SIG-M5 (cell line): ENCODE measurements at regions not wholly inside any gene's neighbourhood (a gene's known extent, or its start where the extent isn't known, plus 50 kb on each side); places are given as distances from the start of the nearest gene placed in this dataset.

ENCODE experiments used
- DNase-seq: peaks from one replicate; lab custom pipeline; 2025; lab: John Stamatoyannopoulos, UW

DNA sequence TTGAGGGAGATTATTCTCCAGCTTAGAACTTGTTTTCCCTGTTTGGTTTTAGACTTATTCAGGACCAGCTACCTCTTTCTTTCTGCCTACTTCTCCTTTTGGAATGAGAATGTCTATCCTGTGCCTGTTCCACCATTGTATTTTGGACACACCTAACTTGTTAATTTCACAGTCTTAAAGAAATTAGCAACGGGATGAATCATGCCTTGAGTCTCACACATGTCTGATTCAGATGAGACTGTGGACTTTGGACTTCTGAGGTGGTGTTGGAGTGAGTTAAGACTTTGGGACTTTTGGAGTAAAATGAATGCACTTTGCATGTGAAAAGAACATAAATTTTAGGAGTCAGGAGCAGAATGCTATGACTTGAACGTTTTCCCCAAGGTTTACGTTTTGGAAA, 581.4 kb downstream of the CDH11 start:
- DNase-seq = no peak

DNA sequence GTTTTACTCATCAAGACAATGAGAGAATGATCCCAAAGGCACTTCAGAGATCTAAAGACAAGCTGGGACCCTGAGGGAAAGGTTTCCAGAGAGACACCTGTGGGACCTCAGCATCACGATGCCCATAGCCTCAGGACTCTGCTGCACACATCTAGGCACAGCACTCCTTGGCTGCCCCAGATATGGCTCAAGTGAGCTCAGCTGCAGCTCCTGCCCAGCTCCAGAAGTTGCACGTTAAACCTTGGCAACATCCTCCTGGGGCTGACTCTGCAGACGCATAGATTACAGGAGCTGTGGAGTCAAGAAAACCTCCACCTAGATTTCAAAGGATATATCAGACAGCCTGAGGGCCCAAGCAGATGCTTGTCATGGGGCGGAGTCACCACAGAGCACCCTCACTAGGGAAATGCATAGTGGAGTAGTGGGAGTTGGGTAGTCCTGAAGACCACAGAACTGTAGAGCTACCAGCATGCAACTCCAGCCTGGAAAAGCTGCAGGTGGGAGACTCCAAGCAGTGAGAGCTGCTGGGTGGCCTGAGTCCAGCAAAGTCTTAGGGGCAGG, 582.0 kb downstream of the CDH11 start:
- no peak for DNase-seq

DNA sequence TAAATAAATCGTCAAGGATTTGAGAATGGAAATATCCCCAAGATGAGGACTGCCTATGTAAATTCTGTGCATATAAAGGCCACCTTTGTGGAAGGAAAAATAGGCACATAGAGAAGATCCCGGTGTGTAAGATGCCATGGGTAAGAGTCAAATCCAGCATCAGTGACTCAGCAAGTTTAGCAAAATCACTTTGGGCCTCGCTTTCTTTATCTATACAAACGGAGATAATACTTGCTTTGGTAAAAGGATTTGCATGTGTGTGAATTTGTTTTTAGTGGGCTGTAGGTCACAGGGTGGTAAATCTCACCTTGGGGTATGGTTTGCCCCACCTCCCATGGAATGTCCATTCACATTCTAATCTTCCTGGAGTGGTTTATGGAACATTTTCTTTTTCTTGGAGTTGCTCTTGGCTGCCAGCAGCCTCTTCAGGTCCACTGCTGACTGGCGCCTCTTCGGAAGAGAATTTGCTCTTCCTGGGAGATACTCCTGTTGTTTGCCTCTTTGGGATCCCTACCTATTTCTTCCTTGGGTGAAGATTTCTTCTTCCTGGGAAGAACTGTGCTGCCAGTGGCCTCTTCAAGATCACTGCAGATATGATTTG, 587.6 kb downstream of the CDH11 start:
- DNase-seq = no peak

DNA sequence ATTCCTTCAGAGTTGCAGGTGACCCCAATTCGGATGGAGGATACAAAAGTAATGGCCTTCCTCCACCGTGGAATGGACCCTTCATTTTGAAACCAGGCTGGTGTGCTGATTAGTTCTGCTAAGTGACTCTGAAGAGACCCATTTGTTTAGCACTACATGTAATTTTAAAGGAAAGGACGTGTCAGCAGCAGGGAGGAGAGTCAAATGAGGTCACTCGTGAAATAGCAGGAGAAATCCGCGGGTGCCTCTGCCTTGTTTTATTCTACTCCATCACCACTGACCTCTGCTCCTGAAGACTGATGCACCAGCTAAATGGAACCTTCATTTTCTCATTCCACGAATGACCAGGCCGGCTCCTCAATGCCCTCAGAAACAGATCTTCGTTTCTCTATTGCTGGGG, 589.2 kb downstream of the CDH11 start:
- no peak for DNase-seq

DNA sequence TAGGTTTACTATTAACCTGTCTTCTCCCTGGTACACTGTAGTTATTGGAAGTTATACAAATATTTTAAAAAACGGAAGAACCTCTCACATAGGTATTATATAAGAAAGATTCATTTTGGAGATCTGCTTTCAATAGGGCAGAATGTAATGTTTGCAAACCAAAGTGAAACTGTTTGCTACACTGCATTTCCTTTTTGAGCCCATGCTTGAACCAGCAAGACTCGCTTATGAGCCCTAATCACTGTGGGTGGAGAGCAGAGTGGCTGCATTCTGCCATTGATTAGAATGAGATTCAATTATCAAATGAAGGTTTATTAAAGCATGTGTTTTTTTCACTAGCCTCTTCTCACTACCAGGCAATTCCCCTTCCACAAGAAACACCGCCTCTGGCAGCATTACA, 589.7 kb downstream of the CDH11 start:
- no peak for DNase-seq

DNA sequence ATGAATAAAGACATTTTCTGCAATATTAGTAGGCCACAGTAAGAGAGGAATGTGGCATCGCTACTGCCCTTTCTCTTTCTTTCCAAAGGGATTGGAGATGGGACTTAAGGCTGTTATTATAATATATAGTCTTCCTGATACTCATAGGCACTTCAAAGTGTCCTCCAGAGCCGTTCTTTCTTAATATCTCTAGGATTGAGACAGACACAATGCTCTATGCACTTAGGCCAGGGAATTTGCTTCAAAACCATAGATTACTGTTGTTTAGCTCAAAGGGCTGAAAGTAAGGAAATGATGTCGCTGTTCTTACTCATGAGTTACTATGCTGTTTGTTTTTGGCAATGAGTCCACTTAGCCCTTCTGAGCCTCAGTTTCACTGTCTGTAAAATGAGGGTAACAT, 590.5 kb downstream of the CDH11 start:
- no peak for DNase-seq

DNA sequence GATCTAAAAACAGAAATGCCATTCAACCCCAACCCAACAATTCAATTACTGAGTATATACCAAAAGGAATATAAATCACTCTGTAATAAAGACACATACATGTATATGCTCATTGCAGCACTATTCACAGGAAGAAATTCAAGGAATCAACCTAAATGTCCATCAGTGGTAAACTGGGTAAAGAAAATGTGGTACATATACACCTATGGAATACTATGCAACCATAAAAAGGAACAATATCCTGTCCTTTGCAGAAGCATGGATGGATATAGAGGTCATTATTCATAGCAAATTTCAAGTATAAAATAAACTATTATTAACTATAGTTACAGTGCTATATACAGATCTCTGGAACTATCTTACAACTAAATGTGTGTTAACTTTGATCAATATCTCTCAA, 599.3 kb downstream of the CDH11 start:
- DNase-seq = no peak

DNA sequence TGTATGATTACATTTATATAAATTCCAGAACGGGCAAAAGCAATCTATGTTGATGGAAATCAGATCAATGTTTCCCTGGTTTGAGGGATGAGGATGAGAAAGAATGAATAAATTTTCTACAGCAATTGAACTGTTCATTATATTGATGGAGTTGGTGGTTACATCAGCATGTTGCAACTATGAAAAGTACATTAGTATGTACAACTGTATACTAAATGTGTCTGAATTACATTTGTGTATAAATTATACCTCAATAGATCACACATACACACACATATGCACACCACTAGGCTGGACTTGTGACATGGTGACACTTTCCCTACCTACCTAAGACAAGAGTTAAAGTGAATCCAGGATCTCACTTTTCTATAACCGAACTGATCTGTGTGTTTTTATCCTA, 608.0 kb downstream of the CDH11 start:
- DNase-seq = no peak

DNA sequence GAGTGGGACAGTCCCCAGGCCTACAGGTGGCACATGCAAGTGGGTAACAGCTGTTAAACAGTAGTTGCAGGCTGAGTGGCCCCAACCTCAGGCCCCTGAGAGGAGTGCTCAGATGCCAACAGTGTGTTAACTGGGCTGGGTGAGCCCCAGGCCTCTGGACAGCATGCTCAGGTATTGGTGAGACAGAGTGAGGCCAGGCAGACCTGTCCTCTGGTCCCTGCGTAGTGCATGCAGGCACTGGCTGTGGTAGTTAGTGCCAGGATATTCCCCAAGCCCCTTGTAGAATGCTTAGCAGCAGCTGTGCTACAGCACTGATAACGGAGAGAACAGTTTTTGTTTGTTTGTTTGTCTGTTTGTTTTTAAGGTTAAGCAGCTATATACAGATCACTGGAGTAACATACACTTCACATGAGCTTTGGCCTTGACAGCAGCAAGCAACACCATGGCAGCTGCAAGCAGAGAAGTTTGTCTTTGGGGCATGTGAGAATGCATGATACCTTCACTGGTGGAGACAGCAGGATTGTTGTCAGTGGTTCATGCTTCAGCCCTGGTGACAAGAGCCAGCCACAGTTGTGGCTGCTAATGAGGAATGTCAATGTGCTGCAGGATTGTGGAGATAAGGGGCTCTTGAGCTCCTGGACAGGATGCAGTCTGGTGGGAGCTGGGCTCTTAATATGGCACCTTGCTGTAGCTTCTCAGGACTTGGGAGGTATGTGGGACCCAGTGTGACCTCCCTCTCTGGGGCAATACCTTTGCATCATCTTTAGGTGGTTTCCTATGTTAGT, 614.4 kb downstream of the CDH11 start:
- DNase-seq = no peak

DNA sequence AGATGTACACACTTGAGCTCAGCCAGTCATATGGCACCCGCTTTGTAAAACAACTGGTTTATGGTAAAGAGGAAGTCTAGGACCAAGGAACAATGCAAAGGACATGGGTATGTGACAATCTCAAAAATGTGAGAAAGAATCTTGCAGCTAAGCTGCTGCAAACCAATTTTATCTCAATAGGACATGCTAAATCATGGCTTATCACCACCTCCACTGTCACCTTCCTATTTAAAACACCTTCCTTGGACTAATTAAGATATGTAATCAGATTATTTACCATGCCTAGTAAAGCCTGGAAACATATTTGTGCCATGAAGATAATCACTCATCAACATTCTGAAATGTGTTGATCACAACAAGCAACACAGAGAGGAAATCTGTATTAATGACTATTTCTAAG, 622.7 kb downstream of the CDH11 start:
- DNase-seq = no peak

DNA sequence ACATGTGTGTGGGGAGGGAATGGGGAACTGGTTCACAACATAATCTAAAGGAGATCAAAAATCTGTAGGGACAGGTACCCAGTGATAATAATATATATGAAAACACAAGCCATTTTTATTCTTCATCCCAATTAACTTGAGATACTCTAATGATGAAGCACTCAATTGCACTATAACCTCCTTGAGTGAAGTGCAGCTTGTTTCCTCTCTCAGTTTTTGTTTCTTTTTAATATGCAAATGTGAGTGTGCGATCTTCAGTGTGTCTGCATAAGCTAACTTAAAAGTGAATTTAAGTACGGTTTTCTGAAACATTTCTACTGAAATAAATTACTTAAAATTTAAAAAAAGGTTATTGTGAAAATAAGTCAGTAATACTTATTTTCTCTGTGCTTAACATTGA, 623.5 kb downstream of the CDH11 start:
- no peak for DNase-seq

DNA sequence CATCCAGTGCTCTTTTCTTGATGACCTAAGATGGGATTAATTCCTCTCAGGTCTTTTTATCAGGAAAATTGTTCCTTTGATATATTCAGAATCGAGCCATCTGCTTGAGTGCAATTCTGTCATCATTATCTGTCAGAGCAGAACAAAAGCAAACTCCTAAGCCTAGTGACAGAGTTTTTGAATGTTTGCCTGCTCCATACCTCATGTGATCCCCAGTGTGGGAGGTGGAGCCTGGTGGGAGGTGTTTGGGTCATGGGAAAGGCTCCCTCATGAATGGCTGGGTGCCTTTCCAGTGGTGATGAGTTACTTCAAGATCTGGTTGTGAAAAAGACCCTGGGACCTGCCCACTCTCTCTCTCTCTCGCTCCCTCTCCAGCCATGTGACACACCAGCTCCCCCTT, 628.2 kb downstream of the CDH11 start:
- no peak for DNase-seq

DNA sequence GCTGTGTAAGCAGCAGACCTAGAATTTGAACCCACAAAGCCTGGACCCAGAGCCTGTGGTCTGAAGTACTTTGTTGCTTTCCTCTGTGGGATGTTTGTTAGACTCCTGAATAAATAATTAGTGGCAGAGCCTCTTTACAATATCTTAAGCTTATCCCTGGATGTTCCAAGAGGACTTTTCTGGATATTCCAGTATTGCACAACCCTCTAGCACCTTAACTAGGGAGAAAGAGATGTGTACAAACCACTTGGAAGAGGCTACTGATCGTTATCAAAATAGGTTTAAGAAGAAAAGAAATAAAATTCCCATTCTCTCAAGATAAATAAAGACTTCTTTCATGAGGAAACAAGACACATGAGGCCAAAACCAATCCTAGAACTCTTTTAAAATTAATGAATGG, 632.4 kb downstream of the CDH11 start:
- DNase-seq = no peak

DNA sequence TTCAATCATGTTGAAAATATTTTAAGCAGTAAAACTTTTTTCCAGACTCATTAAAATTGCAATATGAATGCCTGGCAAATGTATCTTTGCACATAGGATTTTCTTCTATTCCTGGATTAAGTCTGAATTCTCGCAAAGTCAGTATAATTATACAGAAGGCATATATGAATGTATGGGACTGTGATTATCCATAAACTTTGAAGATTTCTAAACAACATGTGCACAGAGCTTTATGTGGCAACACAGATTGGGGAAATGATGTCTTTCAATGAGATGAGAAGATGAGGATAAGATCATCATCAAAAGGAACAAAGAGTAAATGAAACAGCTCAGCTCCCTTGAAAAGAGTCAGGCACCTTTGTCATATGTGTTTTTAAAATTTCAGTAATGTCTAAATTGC, 635.3 kb downstream of the CDH11 start:
- no peak for DNase-seq

DNA sequence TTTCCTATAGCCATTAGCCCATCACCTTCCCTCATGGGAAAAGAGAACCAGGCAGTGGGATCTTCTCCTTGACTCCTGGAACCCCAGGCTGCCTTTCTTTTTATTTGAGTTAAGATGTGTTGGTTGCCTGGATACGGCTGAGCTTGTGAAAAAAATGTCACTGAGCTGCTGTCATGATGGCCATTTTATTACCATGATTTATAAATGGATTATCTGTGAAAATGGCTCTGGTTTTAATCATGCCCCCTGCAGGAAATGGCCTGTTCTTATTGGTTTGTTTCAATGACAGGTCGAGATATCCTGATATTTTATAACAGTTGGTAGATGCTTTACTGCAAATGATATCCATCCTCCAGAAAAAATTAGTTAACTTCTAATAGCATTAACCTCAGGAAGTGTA, 640.4 kb downstream of the CDH11 start:
- DNase-seq = no peak

DNA sequence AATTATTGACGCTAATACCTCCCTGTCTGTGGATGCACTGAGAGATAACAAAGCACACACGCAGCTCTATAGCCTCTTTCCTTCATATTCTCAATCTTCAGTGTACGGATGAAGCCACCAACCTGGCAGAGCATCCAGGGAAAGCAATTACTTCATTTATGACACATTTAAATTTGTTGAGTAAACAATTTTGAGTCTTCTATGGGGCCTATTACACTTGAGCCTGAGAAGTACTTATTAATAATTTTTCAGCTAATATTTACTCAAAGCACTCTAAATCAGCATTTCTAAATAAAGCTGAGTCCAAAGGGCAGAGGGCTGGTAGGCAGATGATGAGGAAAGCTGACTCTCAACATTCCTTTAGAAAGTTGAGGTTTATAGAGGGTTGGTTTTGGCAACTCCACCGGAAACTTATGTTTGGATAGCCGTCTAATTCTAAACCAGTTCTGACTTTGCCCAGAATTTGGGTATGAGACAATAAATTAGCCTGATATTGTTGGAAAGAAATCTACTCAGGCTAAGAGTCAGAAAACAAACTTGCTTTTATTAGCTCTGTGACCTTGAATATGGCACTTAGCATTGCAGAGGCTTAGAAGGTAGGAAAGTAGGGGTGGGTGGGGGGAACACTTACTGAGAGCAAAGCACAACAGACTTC, 643.5 kb downstream of the CDH11 start:
- DNase-seq = no peak

DNA sequence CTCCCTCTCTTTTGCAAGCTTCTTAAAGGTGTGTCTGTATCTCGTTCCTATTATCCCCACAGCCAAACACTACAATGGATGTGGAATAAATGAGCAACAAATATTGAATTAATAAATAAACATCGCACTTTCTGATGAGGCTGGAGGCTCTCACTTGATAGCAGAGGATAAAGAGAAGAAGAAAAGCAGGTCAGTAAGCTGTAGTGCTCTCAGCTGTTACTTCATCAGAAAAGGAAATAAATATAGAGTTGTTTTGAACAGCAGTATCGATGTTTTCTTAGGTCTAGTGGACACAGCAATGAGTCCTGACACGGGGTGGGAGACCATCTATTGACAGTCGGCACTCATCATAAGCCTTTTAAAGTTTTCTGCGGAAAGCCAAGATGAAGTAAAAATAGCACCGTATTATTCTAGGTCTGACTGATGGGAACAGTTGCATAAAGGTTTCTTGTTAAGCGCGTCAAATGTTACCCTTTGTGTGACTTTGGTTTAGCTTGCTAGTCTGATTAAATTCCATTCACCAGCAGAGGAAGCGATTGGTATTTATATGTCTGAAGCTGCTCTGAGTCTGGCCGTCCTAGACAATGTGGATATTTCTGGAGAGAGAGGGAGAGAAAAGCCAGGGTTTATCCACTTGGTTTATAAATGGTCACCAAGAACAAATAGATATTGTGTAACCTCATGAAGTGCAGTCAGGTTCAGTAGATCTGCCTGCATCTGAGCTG, 646.1 kb downstream of the CDH11 start:
- no peak for DNase-seq

DNA sequence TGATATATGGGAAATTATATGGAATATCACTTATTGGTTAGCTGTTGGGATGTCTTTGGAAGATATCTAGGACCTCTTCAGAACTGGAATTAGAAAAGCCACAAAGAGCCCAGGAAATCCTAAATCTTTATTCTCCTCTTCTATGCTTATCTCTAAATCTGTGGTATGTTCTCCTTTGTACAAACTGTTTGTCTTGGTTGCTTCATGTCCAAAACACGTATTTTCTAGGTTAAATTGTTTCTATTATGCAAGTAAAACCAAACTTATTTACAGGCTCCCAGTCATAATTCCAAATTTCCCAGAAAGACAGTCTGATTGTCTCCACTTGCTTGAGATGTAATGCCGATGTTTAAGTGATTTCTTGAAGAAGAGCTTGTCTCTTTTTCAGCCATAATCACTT, 650.9 kb downstream of the CDH11 start:
- no peak for DNase-seq

DNA sequence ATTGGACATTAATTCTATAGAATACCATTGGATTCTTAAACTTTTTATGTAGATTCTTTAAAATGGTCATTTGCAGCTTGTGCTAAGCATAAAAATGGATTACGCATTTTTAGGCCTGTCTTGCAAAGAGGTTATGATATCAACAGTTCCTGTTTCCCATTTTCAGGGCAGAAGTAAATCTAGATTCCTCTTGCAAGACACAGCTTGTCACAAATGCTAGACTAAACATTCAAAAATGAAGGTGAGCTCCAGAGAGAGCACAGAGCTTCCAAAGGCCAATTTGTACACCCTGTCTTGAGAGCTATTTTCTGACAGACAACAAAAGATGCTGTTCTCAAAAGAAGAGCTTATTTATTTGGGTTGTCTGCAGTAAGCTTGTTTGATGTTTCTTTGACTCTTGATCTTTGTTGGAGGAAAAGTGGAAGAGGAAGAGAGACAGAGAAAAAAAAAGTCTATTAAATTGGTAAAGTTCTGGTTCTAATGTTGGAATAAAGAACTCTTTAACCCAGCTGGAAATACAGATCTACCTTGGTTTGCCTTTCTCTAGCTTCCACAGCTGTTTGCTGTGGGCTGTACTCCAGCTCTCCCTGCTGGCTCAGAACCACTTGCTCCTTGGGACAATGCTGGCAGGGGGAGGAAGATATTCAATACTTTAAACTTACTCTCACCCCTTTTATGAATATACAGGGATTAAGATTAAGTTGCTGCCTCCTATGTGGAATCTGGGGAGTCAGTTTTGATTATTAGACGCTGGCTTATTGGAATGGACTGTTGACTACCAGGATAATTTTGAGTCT, 651.8 kb downstream of the CDH11 start:
- DNase-seq = no peak

DNA sequence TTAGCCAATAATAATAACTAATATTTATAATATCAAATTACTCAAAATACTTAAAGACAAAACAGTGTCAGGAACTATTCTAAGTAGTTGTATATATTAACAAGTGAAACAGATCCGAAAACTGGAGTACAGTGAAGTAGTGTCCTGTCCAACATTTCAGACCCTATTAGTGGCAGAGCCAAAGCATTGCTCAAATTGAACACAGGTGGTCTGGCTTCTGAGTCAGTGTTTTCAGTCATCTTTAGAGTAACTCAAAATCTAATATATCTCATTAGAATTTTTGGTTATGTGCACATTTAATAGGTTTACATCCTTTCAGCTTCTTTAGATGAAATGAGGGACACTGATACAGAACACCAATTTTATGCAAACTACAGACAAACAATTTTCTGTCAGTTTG, 652.5 kb downstream of the CDH11 start:
- DNase-seq = no peak

DNA sequence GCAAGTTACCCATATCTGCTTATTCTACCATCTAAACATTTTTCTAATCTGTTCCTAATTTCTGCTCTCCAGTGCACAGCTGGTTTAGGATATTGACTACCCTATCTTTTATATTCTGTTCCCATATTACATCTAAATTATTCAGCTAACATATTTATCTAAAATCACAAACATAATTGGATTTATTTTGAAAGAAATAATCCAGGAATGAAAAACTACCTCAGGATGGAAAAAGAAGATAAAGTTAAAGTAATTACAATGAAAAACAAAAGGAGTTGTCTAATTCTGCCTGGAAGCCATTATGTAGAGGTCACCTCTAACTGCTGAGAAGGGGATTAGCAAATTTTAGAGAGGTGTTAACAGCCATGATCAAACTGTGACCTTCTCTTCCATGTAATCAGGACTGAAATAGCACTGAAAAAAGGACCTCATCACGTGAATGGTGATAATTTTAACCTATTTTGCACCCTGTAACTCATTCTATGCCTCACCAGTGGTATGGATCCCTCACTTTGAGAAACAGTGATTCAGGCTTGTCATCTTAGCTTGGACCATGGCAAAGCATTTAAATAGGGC, 653.3 kb downstream of the CDH11 start:
- DNase-seq = no peak
